ENCODE measurements at regions not wholly inside any gene's neighbourhood (a gene's known extent, or its start where the extent isn't known, plus 50 kb on each side); places are given as distances from the start of the nearest gene placed in this dataset.

GRCh38 chr1:9184749-9185148 lies 49.8 kb upstream of the H6PD start:
- TF ChIP-seq POLR2A (IDR thresholded peaks at IDR 0.05; ENCODE audit: low read depth, low read length) = no peak
- no peak for TF ChIP-seq TAF1 (IDR thresholded peaks at IDR 0.05; ENCODE audit: borderline replicate concordance, low read depth, low read length)
- no peak for TF ChIP-seq POLR2AphosphoS5 (IDR thresholded peaks at IDR 0.05; ENCODE audit: low read depth, low read length)

All from GM12892 (cell line).